AML-193 (cell line): ENCODE measurements at regions not wholly inside any gene's neighbourhood (a gene's known extent, or its start where the extent isn't known, plus 50 kb on each side); places are given as distances from the start of the nearest gene placed in this dataset.

ENCODE experiments used
- DNase-seq, 2 experiments: peaks; one replicate each; lab custom pipeline; 2025; lab: John Stamatoyannopoulos, UW

GRCh38 chr22:19574247-19574646 lies 50.0 kb upstream of the CLDN5 start:
- no peak for DNase-seq

- peak; percentile 59 to 73 for DNase-seq
Observed at GRCh38 chr22:19576460-19577421, 52.5 kb upstream of the CLDN5 start.

- DNase-seq, result no peak
Observed at GRCh38 chr22:19577422-19577966, 53.3 kb upstream of the CLDN5 start.

DNA sequence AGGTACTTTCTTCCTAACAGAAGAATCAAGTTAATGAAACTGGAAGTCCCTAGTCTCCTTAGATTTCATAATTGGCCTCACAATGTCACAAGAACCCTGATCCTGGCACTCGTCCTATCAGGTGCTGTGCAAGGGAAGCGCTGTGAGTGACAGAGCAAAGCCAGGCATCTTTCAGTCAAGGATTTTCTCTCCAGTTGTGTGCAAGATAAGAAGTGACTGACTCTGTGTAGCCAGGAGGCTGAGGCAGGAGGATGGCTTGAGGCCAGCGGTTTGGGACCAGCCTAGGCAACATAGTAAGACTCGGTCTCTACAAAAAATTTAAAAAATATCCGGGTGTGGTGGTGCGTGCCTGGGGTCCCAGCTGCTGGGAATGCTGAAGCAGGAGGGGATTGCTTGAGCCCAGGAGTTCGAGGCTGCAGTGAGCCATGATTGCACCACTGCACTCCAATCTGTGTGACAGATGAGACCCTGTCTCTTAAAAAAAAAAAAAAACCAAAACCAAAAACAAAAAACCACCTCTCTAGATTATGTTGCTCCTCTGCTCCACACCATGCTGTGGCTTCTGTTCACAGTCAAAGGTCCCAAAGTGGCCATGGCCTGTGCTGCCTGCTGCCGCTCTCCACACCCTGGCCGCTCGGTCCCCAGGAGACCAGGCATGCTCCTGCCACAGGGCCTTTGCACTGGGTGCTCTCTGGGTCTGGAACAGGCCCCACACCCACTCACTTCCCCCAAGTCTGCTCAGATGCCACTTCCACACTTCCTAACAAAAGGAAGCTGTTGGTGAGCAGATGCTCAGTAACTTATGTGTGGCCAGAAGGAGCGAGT lies 54.2 kb upstream of the CLDN5 start:
- DNase-seq, result no peak

DNA sequence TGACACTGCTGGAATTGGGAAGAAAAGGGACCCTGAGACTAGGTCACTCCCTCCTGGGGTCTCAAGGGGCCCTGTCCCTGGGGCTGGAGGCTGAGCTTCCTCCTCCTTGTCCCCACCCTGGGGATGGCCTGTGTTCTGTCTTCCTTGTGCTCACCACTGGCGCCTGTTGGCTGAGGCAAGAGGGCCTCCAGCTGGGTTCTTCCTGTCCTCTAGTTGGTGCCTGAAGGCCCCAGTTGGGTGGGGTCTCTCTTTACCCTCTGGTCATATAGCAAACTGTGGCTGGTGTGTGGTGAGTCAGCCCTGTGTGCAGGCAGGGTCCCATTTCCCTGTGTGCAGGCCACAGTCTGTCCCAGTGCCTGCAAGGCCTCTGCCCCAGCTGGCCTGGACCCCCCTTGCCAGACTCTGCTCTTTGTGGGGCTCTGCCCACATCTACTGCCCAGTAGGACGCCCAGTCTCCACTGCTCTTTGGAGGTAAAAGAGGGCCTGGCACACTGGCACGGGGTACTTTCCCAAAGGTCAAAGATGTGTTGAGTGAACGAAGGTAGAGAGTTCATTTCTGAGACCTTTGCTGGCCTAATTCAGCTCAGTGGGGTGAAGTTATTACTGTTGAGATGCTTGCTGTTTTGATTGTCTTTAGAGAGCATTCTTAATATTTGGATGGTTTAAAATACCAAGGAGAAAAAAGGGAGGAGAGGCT lies 55.1 kb upstream of the CLDN5 start:
- DNase-seq, result no peak

GRCh38 chr22:19579880-19580279 lies 55.7 kb upstream of the CLDN5 start:
- no peak for DNase-seq

DNA sequence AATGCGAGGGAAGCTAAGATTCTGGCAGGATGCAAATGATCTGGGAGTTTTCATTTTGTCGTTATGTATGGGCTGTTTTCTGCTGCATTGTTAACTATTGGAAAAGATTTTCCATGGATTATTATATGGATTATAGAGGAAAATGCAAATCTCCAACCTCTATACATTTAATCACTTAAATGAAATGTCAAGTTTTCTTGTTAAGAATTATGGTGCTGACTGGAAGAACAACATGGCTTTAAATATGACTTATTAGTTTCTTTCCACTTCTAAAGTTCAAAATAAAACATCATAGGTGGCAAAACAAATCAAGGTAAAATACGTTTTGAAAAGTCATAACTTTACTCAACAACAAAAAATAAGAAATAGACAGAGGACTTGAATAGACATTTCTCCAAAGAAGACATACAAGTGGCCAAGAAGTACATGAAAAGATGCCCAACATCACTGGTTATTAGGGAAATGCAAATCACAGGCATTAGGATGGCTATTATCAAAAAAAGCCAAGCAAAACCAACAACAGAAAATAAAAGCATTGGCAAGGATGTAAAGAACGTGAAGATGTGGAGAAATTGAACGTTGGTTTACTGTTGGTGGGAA lies 56.2 kb upstream of the CLDN5 start:
- no peak for DNase-seq

GRCh38 chr22:19582033-19582693 lies 58.0 kb upstream of the CLDN5 start:
- no peak for DNase-seq

GRCh38 chr22:19586922-19587684 lies 62.9 kb upstream of the CLDN5 start:
- no peak for DNase-seq

DNA sequence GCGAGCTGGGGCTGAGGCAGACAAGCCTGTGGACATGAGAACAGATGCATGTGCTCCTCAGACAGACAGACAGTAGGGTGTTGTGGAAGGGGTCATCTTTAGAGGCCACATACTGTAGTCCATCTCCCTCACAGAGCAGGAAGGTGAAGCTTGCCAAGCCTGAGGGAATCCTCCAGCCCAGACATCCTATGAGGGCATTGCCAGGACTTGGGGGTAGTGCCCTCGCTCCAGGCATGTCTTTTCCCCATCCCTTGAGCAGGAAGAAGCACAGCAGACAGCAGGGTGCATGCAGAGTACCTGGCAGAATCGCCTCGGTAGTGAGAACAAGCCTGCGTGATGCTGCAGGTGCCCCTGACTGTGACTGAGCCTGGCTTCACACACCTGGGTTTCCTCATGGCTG lies 66.5 kb upstream of the CLDN5 start:
- DNase-seq, result no peak

DNA sequence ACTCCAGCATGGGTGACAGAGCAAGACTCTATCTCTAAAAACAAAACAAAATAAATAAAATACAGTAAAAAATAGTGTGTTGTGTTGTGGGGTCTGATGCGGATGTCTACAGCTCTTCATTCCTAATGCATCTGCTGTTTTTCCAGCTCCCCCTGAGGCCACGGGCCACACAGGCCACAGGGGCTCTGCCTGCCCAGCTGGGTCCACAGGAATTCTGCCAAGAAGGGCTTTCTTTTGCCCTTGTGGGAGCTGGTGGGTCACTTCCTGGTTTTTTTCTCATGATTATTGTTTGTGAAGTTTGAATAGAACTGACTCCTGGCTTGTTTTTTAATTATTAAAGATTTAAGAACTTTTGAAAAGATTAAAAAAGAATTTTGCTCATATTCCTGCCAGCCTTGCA lies 67.4 kb upstream of the CLDN5 start:
- no peak for DNase-seq

DNA sequence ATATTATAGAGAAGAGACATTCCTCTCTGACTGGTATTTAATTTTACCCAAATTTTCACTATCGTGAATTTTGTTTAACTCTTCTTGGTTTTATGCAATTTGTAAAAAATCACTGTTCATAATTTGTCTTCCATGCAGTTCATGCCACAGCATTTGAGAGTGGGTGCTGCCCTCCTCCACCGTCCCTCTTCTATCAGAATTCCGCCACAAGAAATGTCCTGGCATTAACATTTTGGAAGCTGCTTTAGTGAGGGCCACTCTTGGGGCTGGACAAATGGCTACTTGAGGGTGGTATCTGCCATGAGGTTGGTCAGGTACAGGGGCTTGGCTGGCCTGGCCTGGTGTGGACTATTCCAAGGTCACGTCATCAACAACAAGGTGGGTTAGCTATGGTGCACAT lies 68.3 kb upstream of the CLDN5 start:
- DNase-seq, result no peak

DNA sequence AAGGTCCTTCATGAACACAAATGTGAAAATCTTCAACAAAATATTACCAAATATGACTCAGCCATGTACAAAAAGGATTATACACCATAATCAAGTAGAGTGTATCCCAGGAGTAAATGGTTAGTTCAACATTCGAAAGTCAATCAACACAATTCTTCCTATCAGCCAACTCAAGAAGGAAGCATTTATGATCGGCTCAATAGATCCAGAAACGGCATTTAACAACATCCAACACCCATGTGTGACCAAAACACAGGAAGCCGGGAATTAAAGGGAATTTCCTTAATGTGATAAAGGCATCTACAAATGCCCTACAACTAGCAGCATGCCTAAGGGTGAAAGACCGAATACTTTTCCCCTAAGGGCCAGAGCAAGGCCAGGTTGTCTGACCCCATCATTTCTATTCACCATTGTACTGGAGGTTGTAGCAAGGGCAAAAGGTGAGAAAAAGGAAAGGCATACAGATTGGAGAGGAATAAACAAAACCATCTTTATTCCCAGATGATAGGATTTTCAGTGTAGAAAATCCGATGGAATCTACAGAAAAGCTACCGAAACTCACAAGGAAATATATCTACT lies 69.9 kb upstream of the CLDN5 start:
- no peak for DNase-seq

DNA sequence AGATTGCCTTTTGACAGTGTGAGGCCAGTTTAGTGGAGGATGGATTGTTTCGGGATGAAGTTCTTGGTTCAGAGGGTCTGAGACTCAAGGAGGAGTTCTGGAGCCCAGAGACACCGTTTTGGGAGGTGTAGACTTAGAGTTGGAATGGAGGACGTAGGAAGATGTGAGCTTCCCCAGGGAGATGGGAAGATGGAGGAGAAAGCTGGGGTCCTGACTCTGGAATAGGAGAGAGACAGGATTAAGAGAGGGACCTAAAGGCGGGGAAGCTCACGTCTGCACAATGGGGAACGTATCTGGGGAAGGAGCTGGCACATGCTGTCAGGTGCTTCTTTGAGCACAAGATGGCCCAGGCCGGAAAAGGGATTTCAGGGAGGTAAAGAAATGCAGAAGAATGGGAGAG lies 71.3 kb upstream of the CLDN5 start:
- no peak for DNase-seq

DNA sequence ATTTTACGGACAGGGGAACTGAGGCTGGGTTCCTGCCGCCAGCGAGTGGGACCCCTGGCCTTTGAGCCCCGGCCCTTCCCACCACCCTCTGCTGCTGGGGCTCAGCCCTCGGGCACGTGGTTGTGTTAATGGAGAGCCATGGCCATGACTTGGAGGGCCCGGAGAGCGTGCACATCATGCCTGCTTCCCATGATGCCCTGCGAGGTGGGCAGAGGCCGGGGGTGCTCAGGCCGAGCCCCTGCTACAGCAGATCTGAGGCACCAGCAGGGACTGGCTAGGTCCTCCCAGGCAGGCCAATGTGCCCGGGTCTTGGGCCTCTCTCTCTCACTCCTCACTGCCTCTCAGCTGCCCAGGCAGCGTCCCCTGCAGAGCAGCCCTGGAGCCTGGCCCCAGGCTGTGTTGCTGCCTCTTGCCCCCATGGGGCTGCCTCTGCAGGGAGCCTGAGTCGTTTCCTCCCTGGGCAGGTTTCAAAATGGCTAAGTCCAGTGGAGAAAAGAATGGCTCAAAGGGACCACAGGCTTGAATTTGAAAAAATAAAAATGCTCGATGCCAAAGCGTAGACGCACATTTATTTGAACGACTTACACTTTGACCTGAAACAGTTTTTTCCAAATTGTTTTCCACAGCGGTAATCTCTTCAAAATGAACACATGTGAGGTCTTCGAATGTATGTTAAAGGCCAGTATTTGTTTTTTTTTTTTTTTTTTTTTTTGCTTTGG lies 72.6 kb upstream of the CLDN5 start:
- no peak for DNase-seq

DNA sequence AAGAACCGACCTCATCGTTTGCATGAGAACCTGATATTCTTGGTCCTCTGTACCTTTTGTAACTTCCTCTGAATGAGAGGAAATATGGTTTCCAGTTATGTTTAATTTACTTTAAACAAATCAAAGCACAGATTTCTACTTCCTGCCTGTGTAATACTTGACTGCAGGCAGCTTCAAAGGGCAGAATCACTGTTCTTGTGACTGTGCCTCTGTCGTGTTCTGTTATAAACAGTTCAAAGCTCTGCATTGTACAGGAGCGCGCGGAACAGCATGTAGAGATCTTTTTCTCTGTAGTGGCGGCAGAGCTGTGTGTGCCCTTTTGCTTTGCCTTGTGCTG lies 73.2 kb upstream of the CLDN5 start:
- no peak for DNase-seq

- DNase-seq, result no peak
Observed at GRCh38 chr22:19598054-19598855, 74.0 kb upstream of the CLDN5 start.

DNA sequence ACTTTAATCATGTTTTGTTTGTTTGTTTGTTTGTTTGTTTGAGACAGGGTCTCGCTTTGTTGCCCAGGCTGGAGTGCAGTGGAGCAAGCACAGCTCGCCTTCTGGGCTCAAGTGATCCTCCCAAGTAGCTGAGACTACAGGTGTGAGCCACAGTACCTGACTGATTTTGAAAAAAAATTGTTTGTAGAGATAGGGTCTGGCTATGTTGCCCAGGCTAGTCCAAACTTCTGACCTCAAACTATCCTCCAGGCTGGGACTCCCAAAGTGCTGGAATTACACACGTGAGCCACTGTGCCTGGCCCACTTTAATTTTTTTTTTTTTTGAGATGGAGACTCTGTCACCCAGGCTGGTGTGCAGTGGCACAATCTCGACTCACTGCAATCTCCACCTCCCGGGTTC lies 74.8 kb upstream of the CLDN5 start:
- DNase-seq, result no peak
